ENCODE measurements at regions not wholly inside any gene's neighbourhood (a gene's known extent, or its start where the extent isn't known, plus 50 kb on each side); places are given as distances from the start of the nearest gene placed in this dataset.

- no peak for TF ChIP-seq CTCF (IDR thresholded peaks at IDR 0.05)
- no peak for TF ChIP-seq POLR2AphosphoS5 (IDR thresholded peaks at IDR 0.05; ENCODE audit: low read depth, low read length)
Observed at GRCh38 chr2:6640621-6641015, 225.1 kb downstream of the CMPK2 start.
